ENCODE measurements at regions not wholly inside any gene's neighbourhood (a gene's known extent, or its start where the extent isn't known, plus 50 kb on each side); places are given as distances from the start of the nearest gene placed in this dataset.

DNA sequence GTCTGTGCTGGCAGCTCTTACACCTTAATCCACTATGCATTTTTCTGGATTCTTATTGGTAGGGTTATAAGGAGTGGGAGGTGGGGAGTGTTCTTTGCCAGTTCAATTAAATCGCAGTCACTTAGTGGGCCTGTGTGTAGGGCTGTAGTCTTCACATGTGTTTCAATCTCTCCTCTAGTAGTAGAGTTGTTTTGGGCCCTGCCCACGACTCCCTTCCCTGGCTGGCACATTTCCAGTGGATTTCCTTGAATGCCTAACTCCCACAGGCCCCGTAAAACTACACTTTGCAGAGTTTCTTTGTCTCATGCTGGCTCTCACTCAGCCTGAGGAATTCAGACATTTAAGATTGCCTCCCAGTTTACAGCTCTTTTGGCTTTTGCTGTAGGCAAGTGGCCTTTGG is 414.0 kb upstream of the OPRM1 start (continued):
- TF ChIP-seq, protein P1, sequence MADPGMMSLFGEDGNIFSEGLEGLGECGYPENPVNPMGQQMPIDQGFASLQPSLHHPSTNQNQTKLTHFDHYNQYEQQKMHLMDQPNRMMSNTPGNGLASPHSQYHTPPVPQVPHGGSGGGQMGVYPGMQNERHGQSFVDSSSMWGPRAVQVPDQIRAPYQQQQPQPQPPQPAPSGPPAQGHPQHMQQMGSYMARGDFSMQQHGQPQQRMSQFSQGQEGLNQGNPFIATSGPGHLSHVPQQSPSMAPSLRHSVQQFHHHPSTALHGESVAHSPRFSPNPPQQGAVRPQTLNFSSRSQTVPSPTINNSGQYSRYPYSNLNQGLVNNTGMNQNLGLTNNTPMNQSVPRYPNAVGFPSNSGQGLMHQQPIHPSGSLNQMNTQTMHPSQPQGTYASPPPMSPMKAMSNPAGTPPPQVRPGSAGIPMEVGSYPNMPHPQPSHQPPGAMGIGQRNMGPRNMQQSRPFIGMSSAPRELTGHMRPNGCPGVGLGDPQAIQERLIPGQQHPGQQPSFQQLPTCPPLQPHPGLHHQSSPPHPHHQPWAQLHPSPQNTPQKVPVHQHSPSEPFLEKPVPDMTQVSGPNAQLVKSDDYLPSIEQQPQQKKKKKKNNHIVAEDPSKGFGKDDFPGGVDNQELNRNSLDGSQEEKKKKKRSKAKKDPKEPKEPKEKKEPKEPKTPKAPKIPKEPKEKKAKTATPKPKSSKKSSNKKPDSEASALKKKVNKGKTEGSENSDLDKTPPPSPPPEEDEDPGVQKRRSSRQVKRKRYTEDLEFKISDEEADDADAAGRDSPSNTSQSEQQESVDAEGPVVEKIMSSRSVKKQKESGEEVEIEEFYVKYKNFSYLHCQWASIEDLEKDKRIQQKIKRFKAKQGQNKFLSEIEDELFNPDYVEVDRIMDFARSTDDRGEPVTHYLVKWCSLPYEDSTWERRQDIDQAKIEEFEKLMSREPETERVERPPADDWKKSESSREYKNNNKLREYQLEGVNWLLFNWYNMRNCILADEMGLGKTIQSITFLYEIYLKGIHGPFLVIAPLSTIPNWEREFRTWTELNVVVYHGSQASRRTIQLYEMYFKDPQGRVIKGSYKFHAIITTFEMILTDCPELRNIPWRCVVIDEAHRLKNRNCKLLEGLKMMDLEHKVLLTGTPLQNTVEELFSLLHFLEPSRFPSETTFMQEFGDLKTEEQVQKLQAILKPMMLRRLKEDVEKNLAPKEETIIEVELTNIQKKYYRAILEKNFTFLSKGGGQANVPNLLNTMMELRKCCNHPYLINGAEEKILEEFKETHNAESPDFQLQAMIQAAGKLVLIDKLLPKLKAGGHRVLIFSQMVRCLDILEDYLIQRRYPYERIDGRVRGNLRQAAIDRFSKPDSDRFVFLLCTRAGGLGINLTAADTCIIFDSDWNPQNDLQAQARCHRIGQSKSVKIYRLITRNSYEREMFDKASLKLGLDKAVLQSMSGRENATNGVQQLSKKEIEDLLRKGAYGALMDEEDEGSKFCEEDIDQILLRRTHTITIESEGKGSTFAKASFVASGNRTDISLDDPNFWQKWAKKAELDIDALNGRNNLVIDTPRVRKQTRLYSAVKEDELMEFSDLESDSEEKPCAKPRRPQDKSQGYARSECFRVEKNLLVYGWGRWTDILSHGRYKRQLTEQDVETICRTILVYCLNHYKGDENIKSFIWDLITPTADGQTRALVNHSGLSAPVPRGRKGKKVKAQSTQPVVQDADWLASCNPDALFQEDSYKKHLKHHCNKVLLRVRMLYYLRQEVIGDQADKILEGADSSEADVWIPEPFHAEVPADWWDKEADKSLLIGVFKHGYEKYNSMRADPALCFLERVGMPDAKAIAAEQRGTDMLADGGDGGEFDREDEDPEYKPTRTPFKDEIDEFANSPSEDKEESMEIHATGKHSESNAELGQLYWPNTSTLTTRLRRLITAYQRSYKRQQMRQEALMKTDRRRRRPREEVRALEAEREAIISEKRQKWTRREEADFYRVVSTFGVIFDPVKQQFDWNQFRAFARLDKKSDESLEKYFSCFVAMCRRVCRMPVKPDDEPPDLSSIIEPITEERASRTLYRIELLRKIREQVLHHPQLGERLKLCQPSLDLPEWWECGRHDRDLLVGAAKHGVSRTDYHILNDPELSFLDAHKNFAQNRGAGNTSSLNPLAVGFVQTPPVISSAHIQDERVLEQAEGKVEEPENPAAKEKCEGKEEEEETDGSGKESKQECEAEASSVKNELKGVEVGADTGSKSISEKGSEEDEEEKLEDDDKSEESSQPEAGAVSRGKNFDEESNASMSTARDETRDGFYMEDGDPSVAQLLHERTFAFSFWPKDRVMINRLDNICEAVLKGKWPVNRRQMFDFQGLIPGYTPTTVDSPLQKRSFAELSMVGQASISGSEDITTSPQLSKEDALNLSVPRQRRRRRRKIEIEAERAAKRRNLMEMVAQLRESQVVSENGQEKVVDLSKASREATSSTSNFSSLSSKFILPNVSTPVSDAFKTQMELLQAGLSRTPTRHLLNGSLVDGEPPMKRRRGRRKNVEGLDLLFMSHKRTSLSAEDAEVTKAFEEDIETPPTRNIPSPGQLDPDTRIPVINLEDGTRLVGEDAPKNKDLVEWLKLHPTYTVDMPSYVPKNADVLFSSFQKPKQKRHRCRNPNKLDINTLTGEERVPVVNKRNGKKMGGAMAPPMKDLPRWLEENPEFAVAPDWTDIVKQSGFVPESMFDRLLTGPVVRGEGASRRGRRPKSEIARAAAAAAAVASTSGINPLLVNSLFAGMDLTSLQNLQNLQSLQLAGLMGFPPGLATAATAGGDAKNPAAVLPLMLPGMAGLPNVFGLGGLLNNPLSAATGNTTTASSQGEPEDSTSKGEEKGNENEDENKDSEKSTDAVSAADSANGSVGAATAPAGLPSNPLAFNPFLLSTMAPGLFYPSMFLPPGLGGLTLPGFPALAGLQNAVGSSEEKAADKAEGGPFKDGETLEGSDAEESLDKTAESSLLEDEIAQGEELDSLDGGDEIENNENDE (IDR thresholded peaks at IDR 0.05; ENCODE audit: insufficient replicate concordance, low read length), result no peak
- TF ChIP-seq RAD21 (IDR thresholded peaks at IDR 0.05 in 1 of 2, conservative IDR thresholded peaks at IDR 0.05 in 1 of 2; ENCODE audit: low read depth in 2 of 2, low read length in 2 of 2) (no peak), RBBP5 (IDR thresholded peaks at IDR 0.05; ENCODE audit: borderline replicate concordance, low read depth, low read length) (no peak)
- TF ChIP-seq, protein P2, sequence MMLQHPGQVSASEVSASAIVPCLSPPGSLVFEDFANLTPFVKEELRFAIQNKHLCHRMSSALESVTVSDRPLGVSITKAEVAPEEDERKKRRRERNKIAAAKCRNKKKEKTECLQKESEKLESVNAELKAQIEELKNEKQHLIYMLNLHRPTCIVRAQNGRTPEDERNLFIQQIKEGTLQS (IDR thresholded peaks at IDR 0.05; ENCODE audit: insufficient read depth, low read depth, low read length), result no peak
